Neural progenitor cell (in vitro differentiated cells): ENCODE measurements at regions not wholly inside any gene's neighbourhood (a gene's known extent, or its start where the extent isn't known, plus 50 kb on each side); places are given as distances from the start of the nearest gene placed in this dataset.
A peak's percentile ranks its signal among the peaks of the same experiment; 100 is the strongest.

Source experiments
- DNase-seq: peaks from one replicate; pipeline ENCODE4 v3.0.0-alpha.2; 2016; ENCODE audit warnings: low spot score
- H2AFZ ChIP-seq: fragments of 200-600 bp; sonication (generic); replicated peaks from 2 replicates; pipeline ENCODE4 v1.6.1; 2016; ENCODE audit warnings: antibody characterized with exemption
- H3F3A ChIP-seq: fragments of 200-600 bp; sonication (generic); 2 replicates; pipeline ENCODE4 v1.6.1; 2016; ENCODE audit warnings: antibody characterized with exemption, low read depth
- H3K27ac ChIP-seq: fragments of 200-600 bp; sonication (generic); 2 replicates; pipeline ENCODE4 v1.5.1; 2016; ENCODE audit warnings: mild to moderate bottlenecking
- H3K27me3 ChIP-seq: fragments of 200-600 bp; sonication (generic); 2 replicates; pipeline ENCODE4 v1.6.1; 2016; ENCODE audit warnings: mild to moderate bottlenecking, moderate library complexity
- H3K36me3 ChIP-seq: fragments of 200-600 bp; sonication (generic); 2 replicates; pipeline ENCODE4 v1.5.1; 2016
- H3K4me1 ChIP-seq: fragments of 200-600 bp; sonication (generic); 2 replicates; pipeline ENCODE4 v1.6.1; 2016; ENCODE audit warnings: mixed run types
- H3K4me2 ChIP-seq: fragments of 200-600 bp; sonication (generic); 2 replicates; pipeline ENCODE4 v1.6.1; 2016
- H3K4me3 ChIP-seq: fragments of 200-600 bp; sonication (generic); 2 replicates; pipeline ENCODE4 v1.5.1; 2016
- H3K79me2 ChIP-seq: fragments of 200-600 bp; sonication (generic); 2 replicates; pipeline ENCODE4 v1.6.1; 2016; ENCODE audit warnings: low read depth
- H3K9ac ChIP-seq: fragments of 200-600 bp; sonication (generic); 2 replicates; pipeline ENCODE4 v1.6.1; 2016
- H3K9me3 ChIP-seq: fragments of 200-600 bp; sonication (generic); 2 replicates; pipeline ENCODE4 v1.5.1; 2016; ENCODE audit warnings: low read depth
- H4K20me1 ChIP-seq: fragments of 200-600 bp; sonication (generic); 2 replicates; pipeline ENCODE4 v1.6.1; 2016; ENCODE audit warnings: low read depth
- H3K27ac Mint-ChIP-seq: 3 replicates; pipeline ENCODE4 v1.8.0; 2021; ENCODE audit warnings: mixed read lengths
- H3K27me3 Mint-ChIP-seq: 2 replicates; pipeline ENCODE4 v1.8.0; 2022; ENCODE audit warnings: low read depth, mild to moderate bottlenecking, inconsistent platforms, moderate library complexity, mixed read lengths; ENCODE audit not compliant: insufficient read depth
- H3K36me3 Mint-ChIP-seq: 3 replicates; pipeline ENCODE4 v1.8.0; 2021; ENCODE audit warnings: mixed read lengths
- H3K4me1 Mint-ChIP-seq: 3 replicates; pipeline ENCODE4 v1.8.0; 2021; ENCODE audit warnings: mixed read lengths
- H3K4me3 Mint-ChIP-seq: 3 replicates; pipeline ENCODE4 v1.8.0; 2021; ENCODE audit warnings: mild to moderate bottlenecking, moderate library complexity, mixed read lengths
- H3K9me3 Mint-ChIP-seq: 3 replicates; pipeline ENCODE4 v1.8.0; 2020; ENCODE audit warnings: mixed read lengths
- EZH2 ChIP-seq: fragments of 200-600 bp; sonication (generic); IDR thresholded peaks from 2 replicates; pipeline ENCODE4 v1.6.1; 2017; ENCODE audit warnings: antibody characterized with exemption, mild to moderate bottlenecking, moderate library complexity
- EZH2phosphoT487 ChIP-seq: fragments of 200-600 bp; sonication (generic); IDR thresholded peaks from 2 replicates; pipeline ENCODE4 v1.6.1; 2017; ENCODE audit warnings: antibody characterized with exemption
- TF ChIP-seq, protein P1 (sequence below): fragments of 200-600 bp; sonication (generic); IDR thresholded peaks from 2 replicates; pipeline ENCODE4 v1.5.1; 2017; ENCODE audit warnings: antibody characterized with exemption, mild to moderate bottlenecking

DNA sequence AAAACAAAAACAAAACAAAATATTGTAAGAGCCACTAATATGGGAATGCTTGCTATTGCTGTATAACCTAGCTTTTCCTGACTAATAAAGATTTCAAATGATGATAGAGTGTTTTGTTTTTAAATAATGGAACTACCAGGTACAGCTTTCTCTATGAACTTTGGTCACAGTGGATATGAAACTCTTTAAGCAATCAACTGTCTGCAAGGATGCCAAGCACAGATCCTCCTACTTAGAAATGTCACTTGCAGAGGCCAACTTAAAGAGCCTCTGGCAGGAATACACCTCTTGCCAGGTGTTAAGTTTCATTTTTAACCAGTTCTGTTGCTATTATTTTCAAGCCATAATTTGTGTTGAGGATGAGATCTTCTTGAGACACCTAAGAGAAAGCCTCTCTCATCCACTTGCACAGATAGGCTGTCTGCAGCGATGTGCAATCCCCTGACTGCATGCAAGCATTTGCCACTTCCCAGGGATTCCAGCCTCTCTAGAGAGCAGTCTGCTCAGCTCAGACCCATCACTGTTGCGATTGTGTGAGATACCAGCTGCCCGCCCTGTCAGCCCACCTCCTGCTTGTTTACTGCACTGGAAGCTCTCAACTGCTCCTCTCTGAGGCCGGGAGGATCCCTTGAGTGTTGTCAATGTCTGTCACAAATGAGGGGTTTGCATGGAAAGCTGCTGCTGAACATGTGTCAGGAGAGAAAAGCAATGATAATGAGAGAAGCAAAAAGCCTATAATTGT is 86.1 kb upstream of the SCG2 start:
- H3K4me3 Mint-ChIP-seq: no peak overlapping the region

DNA sequence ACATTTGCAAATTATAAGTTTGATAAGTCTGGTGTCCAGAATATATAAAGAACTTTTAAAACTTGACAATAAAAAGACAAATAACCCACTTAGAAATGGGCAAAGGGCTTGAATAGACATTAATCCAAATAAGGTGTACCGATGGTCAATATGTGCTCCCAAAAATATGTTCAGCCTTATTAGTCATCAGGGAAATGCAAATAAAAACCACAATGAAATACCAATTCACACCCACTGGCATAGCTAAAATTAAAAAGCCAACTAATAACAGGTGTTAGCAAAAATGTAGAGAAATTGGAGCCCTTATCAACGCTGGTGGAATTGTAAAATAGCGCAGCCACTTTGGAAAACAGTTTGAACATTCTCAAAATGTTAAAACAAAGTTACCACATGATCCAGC is 79.0 kb upstream of the SCG2 start:
- Histone ChIP-seq H3K27me3 (no peaks in the 10 kb centered on the region), H3K27ac (no peak overlapping the region), H2AFZ (no peak overlapping the region), H3K36me3 (no peaks in the 10 kb centered on the region), H3K9ac (no peak overlapping the region), H3F3A (no peaks in the 10 kb centered on the region), H3K4me1 (no peaks in the 10 kb centered on the region), H3K79me2 (no peaks in the 10 kb centered on the region), H3K4me2 (no peak overlapping the region), H3K4me3 (no peak overlapping the region), H4K20me1 (no peaks in the 10 kb centered on the region), H3K9me3 (no peaks in the 10 kb centered on the region)
- H3K27me3 Mint-ChIP-seq: no peaks in the 10 kb centered on the region
- TF ChIP-seq, protein P1, sequence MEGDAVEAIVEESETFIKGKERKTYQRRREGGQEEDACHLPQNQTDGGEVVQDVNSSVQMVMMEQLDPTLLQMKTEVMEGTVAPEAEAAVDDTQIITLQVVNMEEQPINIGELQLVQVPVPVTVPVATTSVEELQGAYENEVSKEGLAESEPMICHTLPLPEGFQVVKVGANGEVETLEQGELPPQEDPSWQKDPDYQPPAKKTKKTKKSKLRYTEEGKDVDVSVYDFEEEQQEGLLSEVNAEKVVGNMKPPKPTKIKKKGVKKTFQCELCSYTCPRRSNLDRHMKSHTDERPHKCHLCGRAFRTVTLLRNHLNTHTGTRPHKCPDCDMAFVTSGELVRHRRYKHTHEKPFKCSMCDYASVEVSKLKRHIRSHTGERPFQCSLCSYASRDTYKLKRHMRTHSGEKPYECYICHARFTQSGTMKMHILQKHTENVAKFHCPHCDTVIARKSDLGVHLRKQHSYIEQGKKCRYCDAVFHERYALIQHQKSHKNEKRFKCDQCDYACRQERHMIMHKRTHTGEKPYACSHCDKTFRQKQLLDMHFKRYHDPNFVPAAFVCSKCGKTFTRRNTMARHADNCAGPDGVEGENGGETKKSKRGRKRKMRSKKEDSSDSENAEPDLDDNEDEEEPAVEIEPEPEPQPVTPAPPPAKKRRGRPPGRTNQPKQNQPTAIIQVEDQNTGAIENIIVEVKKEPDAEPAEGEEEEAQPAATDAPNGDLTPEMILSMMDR: no peak
- TF ChIP-seq EZH2phosphoT487 (no peak), EZH2 (no peak)
- H3K4me1 Mint-ChIP-seq: no peaks in the 10 kb centered on the region
- no peaks in the 10 kb centered on the region for H3K9me3 Mint-ChIP-seq
- no peak overlapping the region for H3K4me3 Mint-ChIP-seq
- DNase-seq: no peak
- no peaks in the 10 kb centered on the region for H3K36me3 Mint-ChIP-seq
- no peak overlapping the region for H3K27ac Mint-ChIP-seq

More for the DNA sequence above, 86.1 kb upstream of the SCG2 start:
- Histone ChIP-seq H3K4me1 (no peaks in the 10 kb centered on the region), H3F3A (no peaks in the 10 kb centered on the region), H3K27ac (no peak overlapping the region), H3K4me3 (no peak overlapping the region), H3K27me3 (no peaks in the 10 kb centered on the region), H3K9me3 (no peaks in the 10 kb centered on the region), H3K79me2 (no peaks in the 10 kb centered on the region), H3K4me2 (no peak overlapping the region), H2AFZ (peak overlapping the region; percentile 40), H3K36me3 (no peaks in the 10 kb centered on the region), H3K9ac (no peak overlapping the region), H4K20me1 (no peaks in the 10 kb centered on the region)
- Mint-ChIP-seq H3K9me3 (peaks cover 2% of the 10 kb centered on the region), H3K36me3 (peaks cover 3% of the 10 kb centered on the region), H3K27me3 (no peaks in the 10 kb centered on the region), H3K27ac (no peak overlapping the region), H3K4me1 (peaks cover 18% of the 10 kb centered on the region)
- peak; percentile 30 for DNase-seq
- TF ChIP-seq EZH2 (no peak), EZH2phosphoT487 (no peak)
- TF ChIP-seq, protein P1: no peak

DNA sequence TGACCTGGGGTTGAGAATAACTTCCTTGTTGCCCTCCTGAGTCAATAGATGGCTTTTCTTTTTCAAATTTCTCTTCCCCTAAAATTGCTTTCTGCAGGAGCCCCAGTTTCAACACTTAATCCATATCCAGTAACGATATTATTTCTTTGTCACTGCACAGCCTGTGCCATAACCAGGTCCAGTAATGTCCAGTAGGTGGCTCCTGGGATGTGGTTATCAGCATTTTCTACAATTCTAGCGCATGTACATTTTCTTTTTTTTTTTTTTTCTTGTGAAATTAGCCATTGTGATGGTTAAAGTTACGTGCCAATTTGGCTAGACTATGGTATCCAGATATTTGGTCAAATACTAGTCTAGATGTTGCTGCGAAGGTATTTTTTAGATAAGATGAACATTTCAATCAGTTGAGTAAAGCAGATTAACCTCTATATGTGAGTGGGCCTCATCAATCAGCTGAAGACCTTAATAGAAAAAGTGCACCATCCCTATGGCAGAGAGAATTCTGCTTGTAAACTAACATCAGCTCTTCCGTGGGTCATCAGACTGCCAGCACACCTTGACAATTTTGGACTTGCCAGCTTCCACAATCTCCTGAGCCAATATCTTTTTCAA is 72.9 kb upstream of the SCG2 start:
- Histone ChIP-seq H3K79me2 (no peaks in the 10 kb centered on the region), H3K4me2 (no peak overlapping the region), H3K9me3 (no peaks in the 10 kb centered on the region), H3K4me1 (no peaks in the 10 kb centered on the region), H3K27me3 (no peaks in the 10 kb centered on the region), H3K27ac (no peak overlapping the region), H3K4me3 (no peak overlapping the region), H3F3A (no peaks in the 10 kb centered on the region), H3K9ac (no peak overlapping the region), H3K36me3 (no peaks in the 10 kb centered on the region), H2AFZ (no peak overlapping the region), H4K20me1 (no peaks in the 10 kb centered on the region)
- TF ChIP-seq EZH2: no peak
- TF ChIP-seq, protein P1: peak; percentile 52
- peaks cover 1% of the 10 kb centered on the region for H3K4me1 Mint-ChIP-seq
- no peaks in the 10 kb centered on the region for H3K9me3 Mint-ChIP-seq
- H3K27ac Mint-ChIP-seq: no peak overlapping the region
- no peaks in the 10 kb centered on the region for H3K27me3 Mint-ChIP-seq
- DNase-seq: peak; percentile 19
- no peak overlapping the region for H3K4me3 Mint-ChIP-seq
- H3K36me3 Mint-ChIP-seq: peaks cover 2% of the 10 kb centered on the region
